ENCODE measurements at regions not wholly inside any gene's neighbourhood (a gene's known extent, or its start where the extent isn't known, plus 50 kb on each side); places are given as distances from the start of the nearest gene placed in this dataset.
"Not testable (repeated sequence)": the region's sequence is repeated elsewhere in the genome, so short reads cannot be mapped to it uniquely, and the experiment has no call there.

- not testable (repeated sequence) for TF ChIP-seq POLR2AphosphoS5, CTCF (IDR thresholded peaks at IDR 0.05)
Measured at GRCh38 chr1:222977294-222977693, 162.5 kb downstream of the DISP1 start.
